22Rv1 (cell line): ENCODE measurements at regions not wholly inside any gene's neighbourhood (a gene's known extent, or its start where the extent isn't known, plus 50 kb on each side); places are given as distances from the start of the nearest gene placed in this dataset.

Source experiments
- CTCF ChIP-seq: fragments of 450-650 bp; IDR thresholded peaks from 2 replicates; pipeline ENCODE4 v1.5.1; 2017; ENCODE audit warnings: mild to moderate bottlenecking
- ZFX ChIP-seq: fragments of 450-650 bp; IDR thresholded peaks from 2 replicates; pipeline ENCODE4 v1.6.1; 2017; ENCODE audit warnings: antibody characterized with exemption, borderline replicate concordance

- TF ChIP-seq CTCF (no peak), ZFX (no peak)
Observed at GRCh38 chr13:79183231-79183630, 222.8 kb downstream of the RBM26 start.
